ENCODE measurements at regions not wholly inside any gene's neighbourhood (a gene's known extent, or its start where the extent isn't known, plus 50 kb on each side); places are given as distances from the start of the nearest gene placed in this dataset.

- no peak overlapping the region for H3K4me3 ChIP-seq (ENCODE audit: low read depth, low read length)
- DNase-seq (ENCODE audit: low read depth, low spot score), result no peak
- ChIA-PET POLR2A (no interaction called here), CTCF (no interaction called here)
- peaks cover 2% of the 10 kb centered on the region for H3K27me3 ChIP-seq (ENCODE audit: control insufficient read depth, insufficient read depth, low read length)
- no peaks in the 10 kb centered on the region for H3K9me3 ChIP-seq (ENCODE audit: control insufficient read depth, insufficient read depth, low read length)
- no peak overlapping the region for H3K27ac ChIP-seq (ENCODE audit: low read depth, low read length)
- TF ChIP-seq CTCF (IDR thresholded peaks at IDR 0.05; ENCODE audit: low read depth, low read length), result no peak
These were observed 205.8 kb upstream of the CTAGE1 start for GRCh38 chr18:22623513-22623912.

- H3K4me3 ChIP-seq (ENCODE audit: low read depth, low read length), result no peak overlapping the region
- no peaks in the 10 kb centered on the region for H3K9me3 ChIP-seq (ENCODE audit: control insufficient read depth, insufficient read depth, low read length)
- ChIA-PET POLR2A (no interaction called here), CTCF (no interaction called here)
- peaks cover 2% of the 10 kb centered on the region for H3K27me3 ChIP-seq (ENCODE audit: control insufficient read depth, insufficient read depth, low read length)
- no peak overlapping the region for H3K27ac ChIP-seq (ENCODE audit: low read depth, low read length)
- no peak for TF ChIP-seq CTCF (IDR thresholded peaks at IDR 0.05; ENCODE audit: low read depth, low read length)
- no peak for DNase-seq (ENCODE audit: low read depth, low spot score)
These were observed 206.5 kb upstream of the CTAGE1 start for GRCh38 chr18:22624176-22624575.

- ChIA-PET POLR2A (no interaction called here), CTCF (no interaction called here)
- H3K27me3 ChIP-seq (ENCODE audit: control insufficient read depth, insufficient read depth, low read length), result peaks cover 2% of the 10 kb centered on the region
- TF ChIP-seq CTCF (IDR thresholded peaks at IDR 0.05; ENCODE audit: low read depth, low read length), result no peak
- no peak overlapping the region for H3K4me3 ChIP-seq (ENCODE audit: low read depth, low read length)
- no peak overlapping the region for H3K27ac ChIP-seq (ENCODE audit: low read depth, low read length)
- no peaks in the 10 kb centered on the region for H3K9me3 ChIP-seq (ENCODE audit: control insufficient read depth, insufficient read depth, low read length)
- no peak for DNase-seq (ENCODE audit: low read depth, low spot score)
These were observed 207.7 kb upstream of the CTAGE1 start for GRCh38 chr18:22625406-22625805.

GRCh38 chr18:22626771-22627170 lies 209.1 kb upstream of the CTAGE1 start:
- H3K27me3 ChIP-seq (ENCODE audit: control insufficient read depth, insufficient read depth, low read length), result peaks cover 2% of the 10 kb centered on the region
- no peak overlapping the region for H3K27ac ChIP-seq (ENCODE audit: low read depth, low read length)

GRCh38 chr18:22627506-22627905 lies 209.8 kb upstream of the CTAGE1 start:
- Histone ChIP-seq H3K27me3 (ENCODE audit: control insufficient read depth, insufficient read depth, low read length) (no peaks in the 10 kb centered on the region), H3K4me3 (ENCODE audit: low read depth, low read length) (no peak overlapping the region), H3K9me3 (ENCODE audit: control insufficient read depth, insufficient read depth, low read length) (no peaks in the 10 kb centered on the region), H3K27ac (ENCODE audit: low read depth, low read length) (no peak overlapping the region)
- no peak for TF ChIP-seq CTCF (IDR thresholded peaks at IDR 0.05; ENCODE audit: low read depth, low read length)
- CTCF ChIA-PET, result no interaction called here
- POLR2A ChIA-PET, result no interaction called here
- no peak for DNase-seq (ENCODE audit: low read depth, low spot score)

More at GRCh38 chr18:22626771-22627170, 209.1 kb upstream of the CTAGE1 start:
- ChIA-PET POLR2A (no interaction called here), CTCF (no interaction called here)
- Histone ChIP-seq H3K9me3 (ENCODE audit: control insufficient read depth, insufficient read depth, low read length) (no peaks in the 10 kb centered on the region), H3K4me3 (ENCODE audit: low read depth, low read length) (no peak overlapping the region)
- no peak for DNase-seq (ENCODE audit: low read depth, low spot score)
- no peak for TF ChIP-seq CTCF (IDR thresholded peaks at IDR 0.05; ENCODE audit: low read depth, low read length)

All from AG04450 (cell line).